ENCODE measurements at regions not wholly inside any gene's neighbourhood (a gene's known extent, or its start where the extent isn't known, plus 50 kb on each side); places are given as distances from the start of the nearest gene placed in this dataset.
A peak's percentile ranks its signal among the peaks of the same experiment; 100 is the strongest.
"Not testable (repeated sequence)": the region's sequence is repeated elsewhere in the genome, so short reads cannot be mapped to it uniquely, and the experiment has no call there.

DNA sequence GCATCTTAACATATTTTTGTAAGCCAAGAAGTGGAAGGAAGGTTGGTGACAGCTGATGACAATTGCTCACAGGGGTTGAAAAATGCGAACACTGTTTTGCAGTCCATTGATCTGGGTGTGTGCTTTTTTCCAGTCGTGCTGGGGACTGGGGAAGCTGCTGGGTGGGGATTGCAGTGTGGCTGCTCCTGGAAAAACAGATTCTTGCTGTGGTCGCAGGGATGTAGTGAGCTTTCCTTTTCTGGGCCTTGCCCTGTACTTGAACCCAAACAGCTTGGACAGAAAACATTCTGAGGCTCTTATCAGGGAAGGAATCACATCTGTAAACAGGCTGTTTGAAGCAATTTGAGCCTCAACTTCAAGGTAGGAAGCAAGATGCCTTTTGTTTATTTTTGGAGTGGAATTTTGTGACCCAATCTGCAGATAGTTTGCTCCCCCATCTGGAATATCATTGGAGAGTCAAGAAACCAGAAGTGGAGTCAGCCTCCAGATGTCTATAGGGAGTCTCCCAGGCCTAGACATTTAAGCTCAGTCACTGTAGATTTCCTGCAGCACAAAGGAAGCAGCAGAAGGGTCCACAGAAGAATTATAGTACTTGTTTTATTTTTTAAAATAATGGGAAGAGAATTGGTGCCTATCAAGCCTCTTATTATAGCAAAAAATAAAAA lies 279.2 kb upstream of the FERMT1 start:
- DNase-seq, result no peak

GRCh38 chr20:6397115-6397514 lies 274.3 kb upstream of the FERMT1 start:
- no peak for DNase-seq

GRCh38 chr20:6395695-6396094 lies 272.9 kb upstream of the FERMT1 start:
- peak; percentile 18 for DNase-seq

- DNase-seq, result no peak
These were observed 265.9 kb upstream of the FERMT1 start for GRCh38 chr20:6388671-6389197.

- no peak for DNase-seq
These were observed 262.2 kb upstream of the FERMT1 start for GRCh38 chr20:6384956-6385486.

DNA sequence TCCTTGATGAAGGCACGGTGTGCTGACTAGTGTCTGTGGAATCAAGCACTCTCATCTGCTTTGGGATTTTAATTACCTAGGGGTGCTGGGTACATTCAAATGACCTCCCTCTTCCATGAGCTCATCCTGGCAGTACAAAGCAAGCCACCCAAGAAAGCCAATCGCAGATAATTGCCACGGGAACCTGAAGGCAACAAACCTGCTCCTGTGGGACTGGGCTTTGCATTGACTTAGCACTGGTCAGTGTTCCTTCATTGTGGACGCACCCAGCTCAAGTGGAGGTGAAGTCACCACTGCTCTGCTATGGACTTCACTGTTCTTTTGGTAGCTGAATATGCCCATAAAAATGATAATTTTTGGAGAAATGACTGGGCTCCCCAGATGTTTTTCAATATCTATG lies 261.6 kb upstream of the FERMT1 start:
- no peak for DNase-seq

GRCh38 chr20:6381887-6382286 lies 259.1 kb upstream of the FERMT1 start:
- peak; percentile 7 for DNase-seq

GRCh38 chr20:6362245-6362644 lies 239.4 kb upstream of the FERMT1 start:
- no peak for DNase-seq

DNA sequence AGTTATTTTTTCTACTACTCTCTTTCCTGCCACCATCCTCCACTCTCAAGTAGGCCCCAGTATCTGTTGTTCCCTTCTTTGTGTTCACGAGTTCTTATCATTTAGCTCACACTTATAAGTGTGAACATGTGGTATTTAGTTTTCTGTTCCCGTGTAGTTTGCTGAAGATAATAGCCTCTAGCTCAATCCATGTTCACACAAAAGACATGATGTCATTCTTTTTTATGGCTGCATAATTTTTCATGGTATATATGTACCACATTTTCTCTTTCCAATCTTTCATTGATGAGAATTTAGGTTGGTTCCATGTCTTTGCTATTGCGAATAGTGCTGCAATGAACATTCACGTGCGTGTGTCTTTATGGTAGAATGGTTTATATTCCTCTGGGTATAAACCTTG lies 237.9 kb upstream of the FERMT1 start:
- no peak for DNase-seq

GRCh38 chr20:6355754-6356451 lies 233.1 kb upstream of the FERMT1 start:
- no peak for DNase-seq

DNA sequence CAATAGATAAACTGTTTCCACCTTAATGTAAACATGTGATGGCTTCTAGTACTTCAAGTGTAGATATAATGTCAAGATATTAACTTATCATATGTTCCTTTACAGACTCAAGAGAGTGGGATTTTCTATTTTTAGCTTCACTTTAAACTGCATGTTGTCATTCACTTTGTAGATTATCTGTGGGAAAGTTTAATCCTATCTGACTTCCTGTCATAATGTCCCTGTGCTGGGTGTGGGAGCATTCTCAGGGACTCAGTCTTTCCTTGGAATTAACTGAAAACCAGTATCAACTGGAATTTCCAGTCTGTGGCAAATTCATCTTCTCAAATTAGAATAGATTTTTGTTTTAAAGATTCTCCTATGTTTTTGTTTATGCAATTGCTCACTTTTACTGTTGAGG lies 226.1 kb upstream of the FERMT1 start:
- no peak for DNase-seq

- DNase-seq, result no peak
These were observed 225.1 kb upstream of the FERMT1 start for GRCh38 chr20:6347916-6348315.

DNA sequence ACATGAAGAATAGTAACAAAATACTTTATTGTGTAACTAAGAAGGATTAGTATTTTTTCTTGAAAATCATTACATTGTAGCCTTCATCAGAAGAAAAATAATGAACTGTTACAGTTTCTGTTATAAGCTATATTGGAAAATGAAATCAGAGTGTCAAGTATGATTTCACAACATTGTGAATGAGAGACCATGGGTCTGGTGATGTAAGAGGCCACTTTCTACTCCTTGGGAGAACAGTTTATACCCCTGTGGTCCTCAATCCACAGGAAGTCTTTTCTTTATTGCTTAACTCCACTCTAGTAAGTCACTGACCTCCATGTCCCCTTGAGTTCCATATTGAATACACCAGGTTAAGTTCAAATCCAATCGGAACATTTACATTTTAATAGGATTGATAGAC lies 218.7 kb upstream of the FERMT1 start:
- DNase-seq, result no peak

DNA sequence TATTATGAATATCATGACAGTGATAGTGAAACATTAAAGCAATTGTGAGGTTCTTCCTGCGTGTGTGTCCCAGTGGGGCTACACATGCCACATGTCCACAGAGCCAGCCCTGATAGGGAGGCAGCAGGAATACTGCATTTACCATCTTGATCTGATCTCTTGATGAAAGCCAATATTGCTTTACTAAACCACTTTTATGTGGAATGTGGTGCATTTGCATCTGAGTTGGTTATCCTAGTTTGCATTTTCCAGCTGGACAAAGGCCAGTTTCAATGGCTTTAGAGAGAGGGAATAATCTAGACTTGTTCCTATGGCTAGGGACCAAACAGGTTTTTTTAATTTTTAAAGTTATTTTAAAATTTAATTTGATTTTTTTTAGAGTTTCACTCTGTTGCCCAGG lies 216.3 kb upstream of the FERMT1 start:
- no peak for DNase-seq

GRCh38 chr20:6333110-6333509 lies 210.3 kb upstream of the FERMT1 start:
- DNase-seq, result no peak

- DNase-seq, result not testable (repeated sequence)
These were observed 198.4 kb upstream of the FERMT1 start for GRCh38 chr20:6321235-6321634.

GRCh38 chr20:6311841-6312655 lies 189.2 kb upstream of the FERMT1 start:
- DNase-seq, result no peak

- DNase-seq, result no peak
These were observed 188.3 kb upstream of the FERMT1 start for GRCh38 chr20:6311097-6311496.

DNA sequence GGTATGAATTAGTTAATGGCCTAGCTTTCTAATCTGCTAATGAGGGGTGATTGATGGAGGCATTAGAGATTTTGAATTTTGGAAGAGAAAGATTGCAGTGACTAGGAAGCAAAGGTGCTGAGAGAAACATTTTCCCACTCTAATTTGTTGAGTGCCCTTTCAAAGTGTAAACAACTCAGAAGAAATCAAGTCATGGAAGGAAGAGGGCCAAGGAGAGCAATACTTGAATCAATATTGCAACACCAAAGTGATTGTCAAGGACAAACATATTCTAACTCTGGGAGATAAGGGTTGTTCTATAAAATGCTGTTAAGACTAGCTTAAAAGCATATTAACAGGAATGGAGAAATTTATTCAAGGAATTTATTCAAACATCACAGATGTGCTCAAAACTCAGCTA lies 182.7 kb upstream of the FERMT1 start:
- no peak for DNase-seq

DNA sequence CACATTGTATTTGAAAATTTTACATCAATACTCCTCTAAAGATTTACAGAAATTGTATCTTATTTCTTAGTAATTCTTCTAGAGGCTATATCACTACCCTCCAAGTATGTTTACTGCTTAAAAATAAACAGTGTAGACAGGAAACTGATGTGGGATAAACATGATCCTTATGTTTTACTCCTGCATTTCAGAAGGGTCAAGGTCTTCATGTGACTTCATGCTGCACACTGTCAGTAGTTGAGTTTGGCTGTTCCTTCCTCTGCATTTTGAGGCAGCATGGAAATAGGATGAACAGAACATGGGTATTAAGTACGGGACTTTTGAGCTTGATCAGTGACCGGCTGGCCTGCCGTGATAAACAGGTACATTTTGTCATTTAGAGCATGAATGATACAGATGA lies 179.2 kb upstream of the FERMT1 start:
- no peak for DNase-seq

GRCh38 chr20:6299456-6299855 lies 176.6 kb upstream of the FERMT1 start:
- no peak for DNase-seq

GRCh38 chr20:6298049-6298448 lies 175.2 kb upstream of the FERMT1 start:
- DNase-seq, result no peak

- no peak for DNase-seq
These were observed 173.0 kb upstream of the FERMT1 start for GRCh38 chr20:6295867-6296256.

Data from RPMI8226 (cell line).